NCI-H2081 (cell line): ENCODE measurements at regions not wholly inside any gene's neighbourhood (a gene's known extent, or its start where the extent isn't known, plus 50 kb on each side); places are given as distances from the start of the nearest gene placed in this dataset.

ENCODE experiments used
- DNase-seq, 2 experiments: peaks; one replicate each; lab custom pipeline; 2025; lab: John Stamatoyannopoulos, UW

- no peak for DNase-seq
Measured at GRCh38 chr13:99027661-99028425, 50.0 kb upstream of the DOCK9 start.

DNA sequence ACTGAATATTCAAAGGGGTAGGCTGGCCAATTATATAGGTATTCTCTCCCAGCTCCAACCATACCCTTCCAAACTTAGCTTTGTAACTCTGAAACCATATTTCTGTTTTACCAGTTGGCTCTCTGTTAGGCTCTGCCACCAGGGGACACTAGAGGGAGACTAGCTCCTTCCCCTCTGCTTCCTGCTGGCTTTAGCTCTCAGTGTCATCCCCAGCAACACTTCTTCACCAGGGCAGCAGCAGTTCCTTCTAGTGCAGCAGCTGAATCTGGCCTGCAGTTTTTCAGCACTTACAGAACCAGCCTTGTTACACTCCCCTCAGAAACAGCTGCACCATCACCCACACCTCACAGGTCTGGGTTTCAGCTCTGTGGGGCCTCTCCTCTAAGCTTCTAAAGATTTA lies 51.0 kb upstream of the DOCK9 start:
- peak in 1 of 2 experiments; percentile 24 for DNase-seq

DNA sequence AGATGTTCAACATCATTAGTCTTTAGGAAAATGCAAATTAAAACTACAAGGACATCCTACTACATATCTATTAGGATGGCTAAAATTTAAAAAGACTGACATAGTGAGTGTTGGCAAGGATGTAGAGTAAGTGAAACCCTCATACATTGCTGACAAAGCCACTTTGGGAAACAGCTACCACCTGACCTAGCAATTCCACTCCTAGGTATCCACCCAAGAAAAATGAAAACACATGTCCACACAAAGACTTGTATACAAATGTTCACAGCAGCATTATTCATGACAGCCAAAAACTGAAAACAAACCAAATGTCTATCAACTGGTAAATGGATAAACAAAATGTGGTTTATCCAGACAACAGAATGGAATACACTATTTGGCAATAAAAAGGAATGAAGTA lies 51.7 kb upstream of the DOCK9 start:
- no peak for DNase-seq

GRCh38 chr13:99030326-99030725 lies 52.5 kb upstream of the DOCK9 start:
- DNase-seq = no peak

GRCh38 chr13:99031832-99032231 lies 54.0 kb upstream of the DOCK9 start:
- no peak for DNase-seq

- DNase-seq = peak; percentile 38 to 46
Measured at GRCh38 chr13:99033814-99034213, 56.0 kb upstream of the DOCK9 start.

DNA sequence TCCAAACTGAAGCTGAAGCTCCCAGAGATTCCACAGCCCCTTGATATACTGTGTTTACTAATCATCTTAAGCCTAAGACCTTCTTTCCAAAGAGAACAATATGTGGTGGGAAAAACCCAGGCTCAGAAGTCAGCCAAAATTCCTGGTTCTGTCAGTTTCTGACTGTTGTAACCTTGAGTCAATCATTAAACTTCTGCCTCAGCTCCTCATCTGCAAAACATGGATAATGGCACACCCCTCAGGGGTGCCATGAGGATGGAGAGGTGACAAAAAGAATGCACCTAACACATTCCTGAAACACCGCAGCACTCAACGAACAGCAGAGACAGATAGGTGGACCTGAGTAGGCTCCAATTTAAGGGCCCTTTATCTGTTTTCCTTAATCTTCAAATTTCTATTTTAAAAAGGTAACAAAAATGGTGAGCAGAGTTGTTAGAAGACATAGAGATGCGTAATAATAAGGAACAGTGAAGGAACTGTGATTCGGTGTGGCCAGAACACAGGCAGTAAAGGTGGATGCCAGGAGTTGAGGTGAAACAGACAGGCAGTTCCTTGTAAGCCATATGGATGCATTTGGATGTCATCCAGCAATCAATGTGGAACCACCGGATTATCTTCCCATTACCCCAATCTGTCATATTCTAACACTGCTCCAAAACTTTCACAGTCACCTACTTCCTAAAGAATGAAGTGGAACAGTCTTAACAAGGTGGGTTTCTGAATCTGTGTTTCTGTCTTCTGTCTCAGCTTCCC lies 56.6 kb upstream of the DOCK9 start:
- DNase-seq = no peak

DNA sequence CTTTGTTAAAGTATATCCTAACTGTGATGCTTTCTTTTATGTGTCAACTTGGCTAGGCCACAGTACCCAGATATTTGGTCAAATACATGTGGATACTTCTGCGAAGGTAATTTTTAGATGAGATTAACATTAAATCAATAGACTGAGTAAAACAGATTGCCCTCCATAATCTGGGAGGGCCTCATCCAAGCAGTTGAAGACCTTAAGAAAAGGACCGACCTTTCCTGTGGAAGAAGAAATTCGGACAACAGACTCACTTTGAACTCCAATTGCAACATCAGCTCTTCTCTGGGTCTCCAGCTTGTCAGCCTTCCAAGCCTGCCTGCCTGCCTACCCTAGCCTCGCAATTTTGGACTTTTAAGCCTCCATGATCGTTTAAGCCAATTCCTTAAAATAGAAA lies 57.9 kb upstream of the DOCK9 start:
- no peak for DNase-seq

DNA sequence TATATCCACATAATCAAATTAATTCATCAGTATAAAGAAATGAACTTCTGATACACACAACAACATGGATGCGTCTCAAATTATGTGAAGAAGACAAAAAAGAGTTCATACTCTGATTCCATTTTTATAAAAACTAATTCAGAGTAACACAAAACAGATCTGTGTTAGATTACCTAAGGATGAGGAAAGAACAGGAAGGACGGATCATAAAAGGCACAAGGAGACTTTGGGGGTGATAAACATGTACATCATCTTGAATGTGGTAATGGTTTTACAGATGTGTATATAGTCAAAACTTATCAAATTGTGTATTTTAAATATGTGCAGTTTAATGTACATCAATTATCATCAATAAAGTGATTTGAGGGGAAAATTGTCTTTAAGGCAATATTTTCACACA lies 59.9 kb upstream of the DOCK9 start:
- no peak for DNase-seq

DNA sequence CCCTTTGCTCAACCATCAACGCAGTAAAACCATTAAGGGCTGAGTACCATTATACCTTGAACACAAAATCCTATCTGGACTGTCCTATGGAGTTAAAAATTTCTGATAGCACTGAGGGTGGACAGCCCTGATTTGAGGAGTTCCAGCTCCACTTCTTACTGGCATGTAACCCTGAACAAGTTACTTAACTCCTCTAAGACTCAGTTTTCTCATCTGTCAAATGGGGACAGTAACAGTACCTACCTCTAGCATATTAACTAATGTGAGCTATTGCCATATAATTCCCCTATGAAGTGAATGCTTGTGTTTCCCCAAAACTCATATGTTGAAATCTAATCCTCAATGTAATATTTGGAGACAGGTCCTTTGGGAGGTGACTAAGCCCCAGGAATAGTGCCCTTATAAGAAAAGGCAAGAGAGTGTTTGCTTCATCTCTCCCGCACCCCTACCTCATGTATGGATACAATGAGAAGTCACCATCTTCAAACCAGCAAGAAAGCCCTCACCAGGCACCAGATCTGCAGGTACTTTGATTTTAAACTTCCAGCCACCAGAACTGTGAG lies 61.9 kb upstream of the DOCK9 start:
- DNase-seq = no peak

DNA sequence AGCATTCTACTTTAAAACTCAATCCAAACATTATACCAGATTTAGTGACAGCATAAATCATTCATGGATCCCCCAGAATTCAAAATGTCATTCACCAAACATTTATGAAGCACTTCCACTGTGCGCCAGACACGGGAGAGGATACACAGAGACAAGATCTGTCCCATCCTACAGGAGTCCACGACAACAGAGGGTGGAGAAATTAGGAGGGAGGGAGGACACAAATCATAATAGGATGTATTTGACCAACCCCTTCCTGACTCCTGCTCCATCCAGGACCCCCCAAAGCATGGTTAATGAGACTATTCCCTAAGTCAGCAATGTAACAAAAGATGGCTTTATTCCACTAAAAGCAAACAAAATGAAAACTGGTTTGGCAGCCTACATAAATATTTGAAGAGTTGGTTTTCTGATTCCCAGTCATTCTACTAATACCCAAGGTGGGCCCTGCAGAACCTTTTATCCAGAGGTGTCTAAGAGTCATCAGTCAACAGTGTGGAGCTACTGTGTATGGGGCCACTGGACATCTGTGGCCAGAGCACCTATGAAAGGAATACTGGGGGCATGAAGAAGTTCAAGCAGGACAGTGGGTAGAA lies 62.8 kb upstream of the DOCK9 start:
- peak; percentile 29 to 49 for DNase-seq

GRCh38 chr13:99041337-99041736 lies 63.5 kb upstream of the DOCK9 start:
- no peak for DNase-seq

- no peak for DNase-seq
Measured at GRCh38 chr13:99041788-99042187, 63.9 kb upstream of the DOCK9 start.

GRCh38 chr13:99042521-99043250 lies 64.8 kb upstream of the DOCK9 start:
- no peak for DNase-seq

DNA sequence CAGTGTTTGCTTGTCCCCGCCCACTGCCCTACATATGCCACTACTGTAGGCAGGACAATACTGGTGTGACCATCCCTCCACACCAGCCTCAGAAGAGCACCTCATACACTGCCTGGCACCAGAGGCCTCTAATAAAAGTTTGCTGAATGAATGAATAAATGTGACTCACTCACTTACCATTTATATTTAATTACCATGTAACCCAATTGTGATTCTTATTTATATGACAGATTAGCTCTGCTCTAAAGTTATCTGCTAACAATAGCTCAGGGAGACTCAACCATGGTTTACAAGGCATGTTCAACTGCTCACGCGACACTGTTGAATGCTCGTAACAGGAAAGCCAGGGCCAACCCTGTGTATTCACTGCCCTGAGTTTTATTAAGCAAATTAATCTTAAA lies 66.0 kb upstream of the DOCK9 start:
- DNase-seq = no peak

DNA sequence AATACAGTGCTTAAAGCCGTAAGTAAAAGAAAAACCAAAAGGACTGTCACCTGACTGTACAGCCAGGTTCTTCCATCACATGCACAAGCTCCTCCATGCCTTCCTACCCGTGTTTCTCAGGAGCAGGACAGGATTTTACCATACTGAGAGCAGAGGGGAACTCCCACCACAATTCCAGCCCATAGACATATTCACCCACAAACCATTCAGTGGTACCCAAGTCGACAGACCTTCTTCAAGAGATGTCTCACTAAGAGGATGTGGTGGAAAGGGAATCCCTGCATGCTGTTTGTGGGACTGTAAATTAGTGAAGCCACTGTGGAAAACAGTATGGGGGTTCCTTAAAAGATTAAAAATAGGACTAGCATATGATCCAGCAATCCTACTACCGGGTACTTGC lies 66.9 kb upstream of the DOCK9 start:
- DNase-seq = no peak

- DNase-seq = no peak
Measured at GRCh38 chr13:99045396-99045795, 67.5 kb upstream of the DOCK9 start.

- DNase-seq = no peak
Measured at GRCh38 chr13:99046851-99047250, 69.0 kb upstream of the DOCK9 start.

GRCh38 chr13:99050983-99051488 lies 73.2 kb upstream of the DOCK9 start:
- DNase-seq = no peak

DNA sequence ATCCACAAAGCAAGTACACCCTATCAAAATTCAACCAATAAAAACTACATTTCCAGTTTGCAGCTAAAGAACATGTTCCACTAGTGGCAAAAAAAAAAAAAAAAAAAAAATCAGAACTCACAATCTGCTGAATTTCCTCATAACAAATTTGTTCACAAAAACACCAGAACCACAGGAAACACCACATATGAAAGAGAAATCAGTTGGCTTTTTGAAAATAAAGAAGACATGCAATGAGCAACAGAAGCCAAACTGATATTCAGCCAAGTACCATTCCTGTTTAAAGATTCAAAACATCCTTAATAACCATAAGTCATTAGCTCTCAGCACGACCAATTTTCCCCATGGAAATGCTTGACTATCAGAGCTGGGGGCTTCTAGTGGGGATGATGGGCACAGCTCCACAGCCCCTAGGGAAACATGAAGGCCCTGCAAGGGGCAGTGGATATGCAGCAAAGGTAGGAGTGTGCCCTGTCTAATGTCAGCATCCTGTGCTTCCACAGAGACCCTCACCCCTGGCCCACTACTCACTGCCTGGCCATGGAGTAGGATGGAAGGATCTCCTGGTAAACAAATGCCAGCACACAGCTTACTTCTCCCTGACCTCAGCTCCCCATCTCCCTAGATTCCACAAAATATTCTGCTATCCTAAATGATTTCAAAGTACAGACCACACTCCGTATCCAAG lies 74.0 kb upstream of the DOCK9 start:
- DNase-seq = no peak

- DNase-seq = no peak
Measured at GRCh38 chr13:99053636-99054233, 75.9 kb upstream of the DOCK9 start.
